Activated CD4-positive, alpha-beta T cell treated with anti-CD3 and anti-CD28 coated beads, Interleukin-2, amount 50 U/mL, for 4 hours (primary cell): ENCODE measurements at regions not wholly inside any gene's neighbourhood (a gene's known extent, or its start where the extent isn't known, plus 50 kb on each side); places are given as distances from the start of the nearest gene placed in this dataset.

Source experiments
- DNase-seq, 2 experiments: peaks; one replicate each; pipeline ENCODE4 v3.0.0-alpha.2; 2020

GRCh38 chr18:24954341-24954740 is 397.6 kb downstream of the ZNF521 start:
- no peak for DNase-seq

GRCh38 chr18:24958001-24958400 is 394.0 kb downstream of the ZNF521 start:
- no peak for DNase-seq

- DNase-seq = no peak
Measured at GRCh38 chr18:24959051-24959476, 392.9 kb downstream of the ZNF521 start.

- no peak for DNase-seq
Measured at GRCh38 chr18:24964216-24964615, 387.8 kb downstream of the ZNF521 start.

GRCh38 chr18:24968238-24968775 is 383.7 kb downstream of the ZNF521 start:
- DNase-seq = no peak

GRCh38 chr18:24972577-24972976 is 379.4 kb downstream of the ZNF521 start:
- no peak for DNase-seq

GRCh38 chr18:24974431-24974830 is 377.5 kb downstream of the ZNF521 start:
- no peak for DNase-seq

- no peak for DNase-seq
Measured at GRCh38 chr18:24975496-24976372, 376.2 kb downstream of the ZNF521 start.

- no peak for DNase-seq
Measured at GRCh38 chr18:24976502-24976901, 375.5 kb downstream of the ZNF521 start.

- no peak for DNase-seq
Measured at GRCh38 chr18:24979235-24979634, 372.7 kb downstream of the ZNF521 start.

- no peak for DNase-seq
Measured at GRCh38 chr18:24982831-24983230, 369.1 kb downstream of the ZNF521 start.

- no peak for DNase-seq
Measured at GRCh38 chr18:24983566-24984139, 368.3 kb downstream of the ZNF521 start.

GRCh38 chr18:24985586-24985985 is 366.4 kb downstream of the ZNF521 start:
- no peak for DNase-seq

- no peak for DNase-seq
Measured at GRCh38 chr18:24986666-24987302, 365.2 kb downstream of the ZNF521 start.

- DNase-seq = no peak
Measured at GRCh38 chr18:24987303-24988252, 364.4 kb downstream of the ZNF521 start.

GRCh38 chr18:24988253-24988840 is 363.6 kb downstream of the ZNF521 start:
- no peak for DNase-seq

- no peak for DNase-seq
Measured at GRCh38 chr18:24989760-24990593, 362.0 kb downstream of the ZNF521 start.

GRCh38 chr18:24990671-24991134 is 361.3 kb downstream of the ZNF521 start:
- no peak for DNase-seq

GRCh38 chr18:24991141-24992060 is 360.6 kb downstream of the ZNF521 start:
- no peak for DNase-seq

GRCh38 chr18:24992491-24992890 is 359.5 kb downstream of the ZNF521 start:
- no peak for DNase-seq
